MM.1S (cell line): ENCODE measurements at regions not wholly inside any gene's neighbourhood (a gene's known extent, or its start where the extent isn't known, plus 50 kb on each side); places are given as distances from the start of the nearest gene placed in this dataset.

Source experiments
- DNase-seq: peaks from one replicate; pipeline ENCODE4 v3.0.0-alpha.2; 2015
- H2AFZ ChIP-seq: fragments of 300-600 bp; sonication (generic); 2 replicates; pipeline ENCODE4 v1.6.0; 2016; ENCODE audit warnings: antibody characterized with exemption, low read length
- H3F3A ChIP-seq: fragments of 300-600 bp; sonication (generic); 2 replicates; pipeline ENCODE4 v1.6.1; 2016; ENCODE audit warnings: mild to moderate bottlenecking, antibody characterized with exemption, low read length, moderate library complexity, mixed read lengths; ENCODE audit not compliant: insufficient read depth
- H3K27ac ChIP-seq: fragments of 300-600 bp; sonication (generic); 2 replicates; pipeline ENCODE4 v1.5.1; 2016; ENCODE audit warnings: mild to moderate bottlenecking, low read length
- H3K27me3 ChIP-seq: fragments of 300-600 bp; sonication (generic); replicated peaks from 2 replicates; pipeline ENCODE4 v1.6.0; 2016; ENCODE audit warnings: low read length; ENCODE audit not compliant: insufficient read depth
- H3K36me3 ChIP-seq: fragments of 300-600 bp; sonication (generic); replicated peaks from 2 replicates; pipeline ENCODE4 v1.6.1; 2016; ENCODE audit warnings: mild to moderate bottlenecking, low read length, mixed read lengths; ENCODE audit not compliant: insufficient read depth
- H3K4me1 ChIP-seq: fragments of 300-600 bp; sonication (generic); 2 replicates; pipeline ENCODE4 v1.6.1; 2016; ENCODE audit warnings: low read length, mixed read lengths
- H3K4me2 ChIP-seq: fragments of 300-600 bp; sonication (generic); 2 replicates; pipeline ENCODE4 v1.6.0; 2016; ENCODE audit warnings: low read depth, low read length
- H3K4me3 ChIP-seq: fragments of 300-600 bp; sonication (generic); 2 replicates; pipeline ENCODE4 v1.5.1; 2016; ENCODE audit warnings: low read length, mixed read lengths
- H3K79me2 ChIP-seq: fragments of 300-600 bp; sonication (generic); 2 replicates; pipeline ENCODE4 v1.6.1; 2016; ENCODE audit warnings: mixed run types, low read length, mixed read lengths
- H3K9ac ChIP-seq: fragments of 300-600 bp; sonication (generic); 2 replicates; pipeline ENCODE4 v1.6.1; 2016; ENCODE audit warnings: low read length, mixed read lengths
- H3K9me2 ChIP-seq: fragments of 300-600 bp; sonication (generic); replicated peaks from 2 replicates; pipeline ENCODE4 v1.6.1; 2016; ENCODE audit warnings: mild to moderate bottlenecking, low read length, mixed read lengths; ENCODE audit not compliant: insufficient read depth
- H3K9me3 ChIP-seq: fragments of 300-600 bp; sonication (generic); replicated peaks from 2 replicates; pipeline ENCODE4 v1.6.1; 2016; ENCODE audit warnings: mild to moderate bottlenecking, low read length, mixed read lengths; ENCODE audit not compliant: insufficient read depth
- H4K20me1 ChIP-seq: fragments of 300-600 bp; sonication (generic); 2 replicates; pipeline ENCODE4 v1.6.1; 2016; ENCODE audit warnings: mild to moderate bottlenecking, low read length, moderate library complexity, mixed read lengths; ENCODE audit not compliant: insufficient read depth
- CTCF ChIP-seq: fragments of 300-600 bp; sonication (generic); IDR thresholded peaks from 2 replicates; pipeline ENCODE4 v1.5.1; 2016; ENCODE audit warnings: antibody characterized with exemption, low read length, mixed read lengths
- EZH2 ChIP-seq: fragments of 300-600 bp; sonication (generic); optimal IDR thresholded peaks from 2 replicates; pipeline ENCODE3; 2017; ENCODE audit warnings: low read depth, mild to moderate bottlenecking, antibody characterized with exemption, low read length, mixed read lengths
- EZH2phosphoT487 ChIP-seq: fragments of 300-600 bp; sonication (generic); IDR thresholded peaks from 2 replicates; pipeline ENCODE4 v1.6.1; 2018; ENCODE audit warnings: antibody characterized with exemption, low read length

DNA sequence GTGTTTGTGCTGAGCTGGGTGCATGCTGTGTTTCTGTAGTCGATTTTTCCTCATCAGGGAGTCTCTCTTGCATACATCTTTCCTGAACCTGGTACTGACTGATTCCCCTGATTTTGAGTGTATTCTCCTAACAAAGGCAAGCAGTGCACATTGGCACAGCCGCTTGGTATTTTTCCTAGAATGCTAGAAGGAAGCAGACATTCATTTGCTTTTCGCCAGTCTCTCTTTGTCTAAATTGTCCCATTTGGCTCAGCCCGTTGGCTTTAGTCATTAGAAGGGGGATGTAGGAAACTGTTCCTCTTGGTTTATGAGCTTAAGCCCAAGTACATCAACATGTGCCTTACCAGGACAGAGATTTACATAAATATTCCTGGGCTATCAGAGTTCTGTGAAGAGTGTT is 266.1 kb upstream of the TMTC4 start:
- Histone ChIP-seq H3K9ac (no peak overlapping the region), H3K4me2 (no peak overlapping the region), H4K20me1 (no peaks in the 10 kb centered on the region), H3K79me2 (no peaks in the 10 kb centered on the region), H3K9me2 (no peaks in the 10 kb centered on the region), H2AFZ (no peak overlapping the region), H3K9me3 (no peaks in the 10 kb centered on the region), H3K27ac (no peak overlapping the region), H3K36me3 (no peaks in the 10 kb centered on the region), H3K4me1 (no peaks in the 10 kb centered on the region), H3K27me3 (no peaks in the 10 kb centered on the region), H3F3A (no peaks in the 10 kb centered on the region), H3K4me3 (no peak overlapping the region)
- DNase-seq: no peak
- no peak for TF ChIP-seq EZH2
- TF ChIP-seq CTCF: no peak
- no peak for TF ChIP-seq EZH2phosphoT487

DNA sequence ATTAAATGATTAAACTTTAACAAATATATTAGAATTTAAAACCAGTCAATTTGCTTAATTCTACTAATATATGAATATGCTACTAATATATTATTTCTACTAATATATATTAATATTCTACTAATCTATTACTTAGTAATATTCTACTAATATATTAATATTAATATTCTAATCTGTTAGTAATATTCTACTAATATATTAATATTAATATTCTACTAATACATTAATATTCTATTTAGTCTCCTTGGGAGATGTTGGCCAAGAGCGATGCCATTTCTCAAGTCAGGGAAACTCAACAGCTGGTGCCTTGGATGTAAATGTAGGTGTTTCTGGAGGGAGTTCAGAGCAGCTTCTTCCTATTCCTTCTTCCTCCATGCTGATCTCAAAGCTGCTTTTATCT is 259.2 kb upstream of the TMTC4 start:
- H2AFZ ChIP-seq: no peak overlapping the region
- H3F3A ChIP-seq: no peaks in the 10 kb centered on the region
- no peaks in the 10 kb centered on the region for H3K9me3 ChIP-seq
- no peaks in the 10 kb centered on the region for H3K79me2 ChIP-seq
- no peaks in the 10 kb centered on the region for H3K27me3 ChIP-seq
- no peaks in the 10 kb centered on the region for H3K4me1 ChIP-seq
- no peak overlapping the region for H3K4me2 ChIP-seq
- no peak overlapping the region for H3K9ac ChIP-seq
- no peaks in the 10 kb centered on the region for H3K36me3 ChIP-seq
- H3K27ac ChIP-seq: no peak overlapping the region
- H3K9me2 ChIP-seq: no peaks in the 10 kb centered on the region
- H3K4me3 ChIP-seq: no peak overlapping the region
- TF ChIP-seq EZH2: no peak
- TF ChIP-seq CTCF: no peak
- TF ChIP-seq EZH2phosphoT487: no peak
- no peak for DNase-seq
- H4K20me1 ChIP-seq: no peaks in the 10 kb centered on the region

- H3K27ac ChIP-seq: no peak overlapping the region
- no peaks in the 10 kb centered on the region for H3K9me3 ChIP-seq
- H3F3A ChIP-seq: no peaks in the 10 kb centered on the region
- no peak overlapping the region for H2AFZ ChIP-seq
- no peak overlapping the region for H3K4me2 ChIP-seq
- no peaks in the 10 kb centered on the region for H3K9me2 ChIP-seq
- no peaks in the 10 kb centered on the region for H3K4me1 ChIP-seq
- no peaks in the 10 kb centered on the region for H3K36me3 ChIP-seq
- H3K9ac ChIP-seq: no peak overlapping the region
- no peak for TF ChIP-seq EZH2phosphoT487
- no peak for TF ChIP-seq CTCF
- no peak for TF ChIP-seq EZH2
- no peaks in the 10 kb centered on the region for H4K20me1 ChIP-seq
- H3K79me2 ChIP-seq: no peaks in the 10 kb centered on the region
- no peak for DNase-seq
- H3K4me3 ChIP-seq: no peak overlapping the region
- no peaks in the 10 kb centered on the region for H3K27me3 ChIP-seq
Observed at GRCh38 chr13:100922599-100922998, 248.0 kb upstream of the TMTC4 start.

- Histone ChIP-seq H3K9ac (no peak overlapping the region), H3K4me3 (no peak overlapping the region), H2AFZ (no peak overlapping the region), H3K36me3 (no peaks in the 10 kb centered on the region), H3K4me2 (no peak overlapping the region), H3K27ac (no peak overlapping the region), H3K79me2 (no peaks in the 10 kb centered on the region), H3K4me1 (no peaks in the 10 kb centered on the region), H3K9me2 (no peaks in the 10 kb centered on the region), H3K9me3 (no peaks in the 10 kb centered on the region), H3K27me3 (no peaks in the 10 kb centered on the region), H4K20me1 (no peaks in the 10 kb centered on the region), H3F3A (no peaks in the 10 kb centered on the region)
- DNase-seq: no peak
- TF ChIP-seq EZH2: no peak
- no peak for TF ChIP-seq CTCF
- TF ChIP-seq EZH2phosphoT487: no peak
Observed at GRCh38 chr13:100921139-100921538, 246.5 kb upstream of the TMTC4 start.
